ENCODE measurements at regions not wholly inside any gene's neighbourhood (a gene's known extent, or its start where the extent isn't known, plus 50 kb on each side); places are given as distances from the start of the nearest gene placed in this dataset.

- no peak for TF ChIP-seq POLR2A (IDR thresholded peaks at IDR 0.05; ENCODE audit: low read depth, low read length)
- no peak for TF ChIP-seq POU2F2 (IDR thresholded peaks at IDR 0.05; ENCODE audit: low read depth, low read length)
Measured at GRCh38 chr20:23224806-23225205, 125.8 kb upstream of the NXT1 start.

Measured in GM12891 (cell line).